GM12874 (cell line): ENCODE measurements at regions not wholly inside any gene's neighbourhood (a gene's known extent, or its start where the extent isn't known, plus 50 kb on each side); places are given as distances from the start of the nearest gene placed in this dataset.

Source experiments
- CTCF ChIP-seq: IDR thresholded peaks from 2 replicates; pipeline ENCODE4 v1.5.1; 2011; ENCODE audit warnings: low read depth, mild to moderate bottlenecking, control low read depth, low read length, moderate library complexity; ENCODE audit not compliant: insufficient read depth

- TF ChIP-seq CTCF: no peak
Measured at GRCh38 chr6:137775720-137776119, 91.3 kb upstream of the TNFAIP3 start.

- no peak for TF ChIP-seq CTCF
Measured at GRCh38 chr6:137776256-137776655, 90.8 kb upstream of the TNFAIP3 start.

- TF ChIP-seq CTCF: no peak
Measured at GRCh38 chr6:137776786-137777686, 90.0 kb upstream of the TNFAIP3 start.

- TF ChIP-seq CTCF: no peak
Measured at GRCh38 chr6:137777687-137778075, 89.4 kb upstream of the TNFAIP3 start.

- TF ChIP-seq CTCF: no peak
Measured at GRCh38 chr6:137779982-137780381, 87.1 kb upstream of the TNFAIP3 start.

GRCh38 chr6:137780447-137781034 is 86.5 kb upstream of the TNFAIP3 start:
- no peak for TF ChIP-seq CTCF

GRCh38 chr6:137781639-137782038 is 85.4 kb upstream of the TNFAIP3 start:
- no peak for TF ChIP-seq CTCF
